GM13976 (cell line): ENCODE measurements at regions not wholly inside any gene's neighbourhood (a gene's known extent, or its start where the extent isn't known, plus 50 kb on each side); places are given as distances from the start of the nearest gene placed in this dataset.

Experiments
- DNase-seq: peaks from one replicate; pipeline ENCODE4 v3.0.0; 2012; ENCODE audit warnings: low spot score
- in situ Hi-C: fragments of 300-500 bp; cut with MboI; formaldehyde crosslinking; loops from one replicate; pipeline ENCODE4 v1.12.0; 2022; ENCODE audit warnings: low sequenced_read_pairs, mixed read lengths, inconsistent platforms; ENCODE audit not compliant: unreplicated experiment
- TF ChIP-seq, protein P1 (sequence below): IDR thresholded peaks from 2 replicates; pipeline ENCODE4 v1.5.1; 2012; ENCODE audit warnings: borderline replicate concordance, mild to moderate bottlenecking; ENCODE audit not compliant: insufficient read depth; ENCODE audit errors: extremely low read depth, missing control alignments, control extremely low read depth

DNA sequence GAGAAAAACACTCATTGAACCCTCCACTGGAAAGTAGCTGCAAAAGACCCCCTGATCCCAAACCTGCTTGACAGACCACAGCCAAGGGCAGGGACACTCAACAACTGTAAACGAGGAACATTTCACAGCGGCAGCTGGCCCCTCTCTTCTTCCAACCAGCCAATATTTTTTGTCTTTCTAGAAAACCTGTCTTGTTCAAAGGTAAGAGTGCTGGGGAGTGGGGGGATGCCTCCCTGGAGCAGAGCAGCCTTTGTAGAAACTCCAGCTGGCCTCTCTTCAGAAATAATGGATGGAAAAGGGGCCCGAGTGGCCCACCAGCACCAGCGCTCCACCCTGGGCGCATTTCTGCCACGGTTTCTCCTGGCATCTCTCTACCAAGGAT is 384.0 kb downstream of the RRAGC start:
- in situ Hi-C loops = no loop called here
- TF ChIP-seq, protein P1, sequence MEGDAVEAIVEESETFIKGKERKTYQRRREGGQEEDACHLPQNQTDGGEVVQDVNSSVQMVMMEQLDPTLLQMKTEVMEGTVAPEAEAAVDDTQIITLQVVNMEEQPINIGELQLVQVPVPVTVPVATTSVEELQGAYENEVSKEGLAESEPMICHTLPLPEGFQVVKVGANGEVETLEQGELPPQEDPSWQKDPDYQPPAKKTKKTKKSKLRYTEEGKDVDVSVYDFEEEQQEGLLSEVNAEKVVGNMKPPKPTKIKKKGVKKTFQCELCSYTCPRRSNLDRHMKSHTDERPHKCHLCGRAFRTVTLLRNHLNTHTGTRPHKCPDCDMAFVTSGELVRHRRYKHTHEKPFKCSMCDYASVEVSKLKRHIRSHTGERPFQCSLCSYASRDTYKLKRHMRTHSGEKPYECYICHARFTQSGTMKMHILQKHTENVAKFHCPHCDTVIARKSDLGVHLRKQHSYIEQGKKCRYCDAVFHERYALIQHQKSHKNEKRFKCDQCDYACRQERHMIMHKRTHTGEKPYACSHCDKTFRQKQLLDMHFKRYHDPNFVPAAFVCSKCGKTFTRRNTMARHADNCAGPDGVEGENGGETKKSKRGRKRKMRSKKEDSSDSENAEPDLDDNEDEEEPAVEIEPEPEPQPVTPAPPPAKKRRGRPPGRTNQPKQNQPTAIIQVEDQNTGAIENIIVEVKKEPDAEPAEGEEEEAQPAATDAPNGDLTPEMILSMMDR = no peak
- DNase-seq = peak; percentile 32

DNA sequence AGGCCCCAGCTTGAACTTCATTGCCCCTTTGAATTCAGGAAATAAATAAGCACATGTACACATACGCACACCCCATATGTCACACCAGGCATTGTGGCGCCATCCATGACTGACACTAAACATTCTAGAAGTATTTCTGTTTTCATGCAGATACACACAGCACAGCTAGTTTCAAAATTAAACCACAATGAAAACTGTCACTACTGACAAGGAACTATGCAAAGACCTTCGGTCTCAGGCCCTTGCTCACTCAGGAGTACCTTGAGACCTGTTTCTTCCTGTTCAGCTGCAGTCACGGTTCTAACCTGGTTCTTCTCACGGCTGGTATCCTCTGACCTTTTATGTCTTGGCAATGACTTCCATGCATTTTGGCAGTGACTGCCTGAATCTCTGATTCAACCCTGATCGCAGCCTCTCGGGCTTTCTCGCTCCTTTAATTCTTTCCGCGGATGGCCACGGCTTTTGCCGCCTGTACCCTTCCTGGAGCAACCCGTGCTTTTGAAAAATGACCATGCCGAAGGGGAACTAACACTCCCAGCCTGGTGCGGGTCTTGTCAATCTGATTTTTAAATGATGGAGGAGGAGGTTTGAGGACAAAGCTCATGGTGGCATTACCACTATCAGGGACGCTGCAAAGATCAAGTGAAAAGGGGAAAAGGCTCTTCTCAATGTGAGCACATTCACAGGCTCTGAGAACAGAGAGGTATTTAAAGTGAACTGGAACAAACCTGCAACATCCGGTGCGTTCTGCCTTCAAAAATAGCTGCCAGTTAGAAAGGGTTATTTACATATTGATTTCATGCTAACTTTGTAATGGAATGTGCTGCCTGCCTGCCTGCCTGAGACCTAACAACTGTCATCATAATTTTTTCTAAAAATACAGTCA is 384.6 kb downstream of the RRAGC start:
- in situ Hi-C loops = no loop called here
- DNase-seq = peak; percentile 79
- TF ChIP-seq, protein P1 = no peak

DNA sequence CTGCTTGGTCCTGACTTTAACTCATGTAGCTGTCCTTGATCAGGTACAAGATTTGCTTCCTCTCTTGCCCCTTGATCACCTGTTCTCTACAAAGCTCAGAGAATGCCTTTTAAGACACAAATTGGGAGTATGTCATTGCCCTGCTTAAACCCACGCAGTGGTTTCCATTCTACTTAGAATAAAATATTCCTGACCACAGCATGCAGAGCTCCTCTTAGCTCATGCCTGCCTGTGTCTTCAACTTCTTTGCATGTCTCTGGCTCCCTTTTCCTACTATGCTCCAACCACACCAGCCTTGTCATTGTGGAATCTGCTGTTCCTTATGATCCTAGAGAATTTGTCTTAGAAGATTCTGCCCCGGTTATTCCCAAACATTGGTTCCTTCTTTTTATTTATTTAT is 393.1 kb downstream of the RRAGC start:
- TF ChIP-seq, protein P1 = no peak
- no peak for DNase-seq
- in situ Hi-C loops = no loop called here

DNA sequence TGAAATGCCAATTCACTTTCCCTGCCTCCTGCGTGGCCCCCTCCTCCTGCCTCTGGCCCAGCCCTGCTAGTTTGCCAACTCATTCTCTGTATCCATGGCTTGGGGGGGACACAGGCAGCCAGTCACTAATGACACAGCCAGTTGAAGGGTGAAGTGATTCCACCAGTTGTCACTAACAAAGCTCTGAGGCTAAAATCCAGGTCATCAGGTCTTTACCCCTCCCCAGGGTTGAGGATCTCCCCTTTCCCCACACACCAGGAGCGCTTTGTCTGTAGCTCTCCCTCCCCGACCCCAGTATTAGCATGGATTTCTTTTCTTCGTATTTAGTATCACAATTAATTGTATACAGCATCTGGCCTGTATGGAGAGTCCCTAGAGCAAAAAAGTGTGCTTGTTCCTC is 394.1 kb downstream of the RRAGC start:
- in situ Hi-C loops = no loop called here
- TF ChIP-seq, protein P1 = no peak
- no peak for DNase-seq

DNA sequence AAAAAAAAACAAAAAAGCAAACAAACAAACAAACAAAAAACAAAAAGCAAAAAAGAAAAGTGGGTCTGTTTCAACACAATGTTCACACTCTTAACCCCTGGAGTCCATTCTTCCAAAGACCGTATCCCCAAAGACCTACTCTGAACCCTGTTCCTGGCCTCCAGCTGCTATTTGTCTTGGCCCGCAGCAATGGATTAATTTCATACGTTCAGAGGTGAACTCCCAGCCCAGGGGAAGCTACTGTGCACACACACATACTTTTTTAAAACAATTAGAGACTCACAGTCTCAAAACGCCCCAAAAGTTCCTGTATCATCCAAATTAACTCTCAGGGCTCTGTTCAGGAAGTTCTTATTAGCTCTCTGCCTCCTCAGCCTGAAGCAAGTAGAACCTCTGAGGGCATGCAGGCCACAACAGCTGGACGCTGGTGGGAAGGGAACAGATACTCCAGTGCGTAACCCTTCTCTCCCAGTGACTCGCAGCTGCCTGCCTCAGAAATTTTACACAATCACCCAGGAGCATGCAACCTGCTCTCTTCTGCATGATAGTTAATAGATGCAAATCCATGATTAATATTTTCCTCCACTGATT is 395.4 kb downstream of the RRAGC start:
- in situ Hi-C loops = no loop called here
- TF ChIP-seq, protein P1 = no peak
- no peak for DNase-seq

DNA sequence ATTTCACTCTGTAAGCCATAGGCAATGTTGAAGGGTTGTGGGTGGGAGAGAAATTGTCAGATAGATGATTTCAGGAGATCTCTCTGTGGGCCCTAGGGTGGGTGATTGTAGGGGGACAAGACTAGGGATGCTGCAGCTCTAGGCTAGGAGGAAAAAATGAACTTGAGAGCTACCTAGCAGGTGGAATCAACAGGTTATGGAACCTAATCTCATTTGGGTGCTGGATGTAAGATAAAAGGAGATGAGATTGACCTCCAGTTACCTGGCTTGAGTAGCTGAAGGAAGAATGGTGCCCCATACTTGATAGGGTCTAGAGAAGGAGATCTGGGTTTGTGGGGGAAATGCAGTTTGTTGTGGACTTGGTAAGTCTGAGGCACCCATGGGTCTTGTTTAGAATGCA is 396.5 kb downstream of the RRAGC start:
- in situ Hi-C loops = no loop called here
- TF ChIP-seq, protein P1 = no peak
- no peak for DNase-seq
